GM12864 (cell line): ENCODE measurements at regions not wholly inside any gene's neighbourhood (a gene's known extent, or its start where the extent isn't known, plus 50 kb on each side); places are given as distances from the start of the nearest gene placed in this dataset.

Source experiments
- DNase-seq: peaks from one replicate; pipeline ENCODE4 v3.0.0-alpha.2; 2011; ENCODE audit warnings: low read depth
- H3K4me3 ChIP-seq: 2 replicates; pipeline ENCODE4 v1.5.1; 2011; ENCODE audit warnings: mild to moderate bottlenecking, low read depth, low read length, control low read depth
- CTCF ChIP-seq: IDR thresholded peaks from 2 replicates; pipeline ENCODE4 v1.5.1; 2011; ENCODE audit warnings: low read depth, mild to moderate bottlenecking, moderate library complexity, low read length, control low read depth, inconsistent platforms; ENCODE audit errors: missing control alignments

DNA sequence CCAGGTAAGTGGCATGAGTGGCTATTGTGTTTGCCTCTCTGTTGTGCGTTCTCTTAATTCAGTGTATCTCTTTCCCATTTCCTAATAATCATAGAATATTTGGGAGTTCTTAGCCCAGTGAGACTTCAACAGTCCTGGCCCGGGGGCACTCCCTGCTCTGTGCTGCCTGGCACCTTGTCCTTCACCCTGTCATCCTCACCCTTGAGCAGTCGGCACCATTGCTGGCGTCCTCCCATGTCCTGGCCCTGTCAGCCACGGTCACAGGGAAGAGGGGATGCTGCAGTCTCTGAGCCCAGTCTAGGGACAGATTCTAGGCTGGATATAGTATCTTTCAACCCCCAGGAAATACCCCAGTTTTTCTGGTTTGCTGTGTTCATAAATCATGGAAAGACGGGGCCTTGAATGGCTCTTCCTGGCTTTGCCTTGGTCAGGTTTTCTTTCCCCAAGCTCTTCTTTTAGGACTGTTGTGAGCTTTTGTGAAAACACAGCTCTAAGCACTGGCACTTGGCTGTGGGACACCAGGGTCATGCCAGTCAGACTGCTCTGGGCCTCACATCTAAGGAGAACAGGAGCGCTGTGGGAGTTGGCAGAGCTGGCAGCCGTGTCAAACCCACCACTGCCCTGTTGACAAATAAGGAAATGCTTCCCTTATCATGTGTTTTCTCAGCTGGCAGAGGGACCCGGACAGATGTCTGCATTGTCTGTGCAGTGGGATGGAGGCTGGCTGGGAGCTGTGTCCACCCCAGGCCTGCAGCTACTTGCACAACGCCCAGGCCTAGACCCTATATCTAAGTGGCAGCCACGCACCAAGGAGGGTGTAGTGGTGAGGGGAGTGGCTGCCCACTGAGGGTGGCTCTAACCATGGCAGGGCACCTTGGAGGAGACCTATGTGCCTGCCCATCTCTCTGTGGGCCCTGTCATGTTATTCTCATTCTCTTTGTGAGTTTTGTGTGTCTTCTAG is 378.6 kb downstream of the ICE1 start:
- no peak for TF ChIP-seq CTCF
- H3K4me3 ChIP-seq, result no peak overlapping the region
- DNase-seq, result no peak

DNA sequence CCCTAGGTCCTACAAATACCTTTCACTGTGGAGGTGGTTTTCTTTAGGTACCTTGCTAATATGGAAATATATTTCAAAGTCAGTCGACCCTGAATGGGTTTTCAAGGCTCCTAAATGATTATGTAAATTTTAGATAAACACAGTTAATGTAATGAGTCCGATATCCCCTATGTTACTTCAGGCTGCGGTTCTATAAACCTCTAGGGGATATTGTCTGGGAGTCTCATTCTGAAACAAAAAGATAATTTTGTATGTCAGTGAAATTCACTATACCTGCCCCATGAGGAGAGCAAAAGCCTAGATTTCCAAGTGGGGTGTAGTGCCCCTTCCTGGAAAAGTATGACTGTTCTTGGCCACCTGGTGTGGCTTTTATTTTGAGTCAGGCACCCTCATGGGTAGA is 377.3 kb downstream of the ICE1 start:
- no peak for TF ChIP-seq CTCF
- H3K4me3 ChIP-seq, result no peak overlapping the region
- no peak for DNase-seq

DNA sequence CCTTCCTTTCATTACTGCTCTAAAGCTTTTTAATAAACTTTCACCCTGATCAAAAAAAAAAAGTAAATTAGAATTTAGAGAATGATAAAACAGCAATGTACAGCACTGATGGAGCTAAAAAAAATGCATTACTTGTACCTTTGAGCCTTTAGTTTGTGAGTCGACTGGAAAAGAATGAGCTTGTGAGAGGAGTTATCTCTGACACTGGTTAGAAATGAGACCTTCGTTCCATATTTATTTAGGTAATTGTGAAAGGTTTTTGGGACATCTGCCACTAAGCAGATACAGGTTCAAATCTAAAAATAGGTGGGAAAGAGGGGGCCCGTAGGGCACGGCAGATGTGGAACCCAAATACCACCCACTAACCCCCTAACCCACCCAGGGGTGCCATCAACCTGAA is 376.8 kb downstream of the ICE1 start:
- TF ChIP-seq CTCF, result no peak
- DNase-seq, result no peak
- no peak overlapping the region for H3K4me3 ChIP-seq

DNA sequence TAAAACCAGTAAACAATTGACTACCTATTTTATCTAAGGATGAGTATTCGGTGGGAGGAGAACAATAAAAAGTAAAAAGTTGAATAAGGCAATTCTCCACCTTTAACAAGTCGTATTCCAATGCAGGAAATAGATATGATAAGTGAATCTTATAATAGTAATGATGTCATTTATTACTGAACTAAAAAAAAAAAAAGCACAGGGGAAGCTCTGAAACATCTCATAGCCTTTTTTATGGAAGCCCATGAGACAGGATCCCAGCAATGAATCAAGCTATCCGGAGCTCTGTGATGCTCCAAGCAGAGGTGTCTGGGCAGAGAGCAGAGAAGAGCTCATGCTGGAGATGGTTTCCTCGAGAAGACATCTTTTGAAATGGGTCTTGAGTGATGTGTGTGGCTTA is 376.0 kb downstream of the ICE1 start:
- DNase-seq, result no peak
- no peak overlapping the region for H3K4me3 ChIP-seq
- no peak for TF ChIP-seq CTCF

DNA sequence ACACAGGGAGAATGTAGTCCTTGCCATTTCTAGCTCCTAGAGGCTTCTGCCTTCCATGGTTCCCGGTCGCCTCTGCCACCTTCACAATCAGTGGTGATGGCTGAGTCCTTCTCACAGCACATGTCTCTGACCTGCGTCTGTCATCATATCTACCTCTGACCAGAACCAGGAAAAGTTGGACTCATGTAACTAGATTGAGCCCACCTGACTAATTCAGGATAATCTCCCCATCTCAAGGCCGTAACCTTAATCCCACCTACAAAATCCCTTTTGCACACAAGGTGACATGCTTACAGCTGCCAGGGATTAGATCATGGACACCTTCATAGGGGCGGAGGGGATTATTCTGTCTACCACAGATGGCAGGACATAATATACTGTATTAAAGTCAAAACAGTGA is 375.6 kb downstream of the ICE1 start:
- no peak for DNase-seq
- TF ChIP-seq CTCF, result no peak
- no peak overlapping the region for H3K4me3 ChIP-seq

DNA sequence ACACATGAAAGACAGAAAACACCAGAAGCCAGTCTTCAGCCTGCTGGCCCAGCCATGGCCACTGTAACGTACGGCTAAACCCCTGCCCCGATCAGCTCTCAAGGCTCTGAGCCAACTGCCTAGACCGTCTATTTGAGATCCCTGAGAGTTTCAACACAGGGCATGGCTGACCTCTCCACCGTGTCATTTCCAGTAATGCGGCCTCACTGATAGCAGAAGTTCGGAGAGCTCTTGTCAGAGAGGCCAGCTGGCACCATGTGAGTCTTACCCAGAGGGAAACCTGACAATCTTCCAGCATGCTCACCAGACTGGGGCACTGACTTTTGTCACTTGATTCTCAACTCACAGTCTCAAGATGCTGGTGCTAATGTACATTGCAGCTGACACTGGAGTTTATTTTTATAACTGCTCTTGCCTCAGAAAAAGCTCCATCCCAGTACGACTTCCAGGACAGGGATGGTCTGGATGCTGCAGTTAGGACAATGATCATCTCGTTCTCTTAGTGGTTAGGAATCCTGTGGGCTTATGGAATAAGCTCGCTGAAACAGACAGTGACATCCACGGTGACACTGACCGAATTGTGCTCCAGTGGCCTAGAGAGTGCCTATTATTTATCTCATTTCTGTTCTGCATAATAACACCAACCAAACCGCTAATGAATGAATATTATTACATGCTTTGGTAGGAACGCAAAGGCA is 372.7 kb downstream of the ICE1 start:
- DNase-seq, result no peak
- H3K4me3 ChIP-seq, result no peak overlapping the region
- TF ChIP-seq CTCF, result no peak
